ENCODE measurements at regions not wholly inside any gene's neighbourhood (a gene's known extent, or its start where the extent isn't known, plus 50 kb on each side); places are given as distances from the start of the nearest gene placed in this dataset.

DNA sequence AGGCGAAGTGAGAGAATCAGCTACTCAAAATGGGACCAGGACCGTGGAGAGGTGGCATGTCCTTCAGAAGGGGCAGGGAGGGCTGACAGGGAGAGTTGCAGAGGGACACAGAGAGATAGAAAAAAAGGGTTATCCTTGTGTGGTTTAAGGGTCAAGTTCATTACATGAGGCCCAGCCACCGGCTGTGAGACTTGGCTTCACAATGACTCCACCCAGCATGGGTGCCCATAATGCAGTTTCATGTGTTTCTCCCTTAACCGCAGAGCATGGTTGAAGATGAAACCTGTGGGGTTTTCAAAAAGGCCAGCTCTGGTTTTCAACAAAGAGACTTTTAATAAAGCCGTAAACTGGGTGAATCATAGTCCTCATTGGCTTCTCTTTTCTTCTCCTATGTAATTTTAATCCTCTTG lies 164.6 kb downstream of the KLF5 start:
- peak; percentile 74 for DNase-seq

DNA sequence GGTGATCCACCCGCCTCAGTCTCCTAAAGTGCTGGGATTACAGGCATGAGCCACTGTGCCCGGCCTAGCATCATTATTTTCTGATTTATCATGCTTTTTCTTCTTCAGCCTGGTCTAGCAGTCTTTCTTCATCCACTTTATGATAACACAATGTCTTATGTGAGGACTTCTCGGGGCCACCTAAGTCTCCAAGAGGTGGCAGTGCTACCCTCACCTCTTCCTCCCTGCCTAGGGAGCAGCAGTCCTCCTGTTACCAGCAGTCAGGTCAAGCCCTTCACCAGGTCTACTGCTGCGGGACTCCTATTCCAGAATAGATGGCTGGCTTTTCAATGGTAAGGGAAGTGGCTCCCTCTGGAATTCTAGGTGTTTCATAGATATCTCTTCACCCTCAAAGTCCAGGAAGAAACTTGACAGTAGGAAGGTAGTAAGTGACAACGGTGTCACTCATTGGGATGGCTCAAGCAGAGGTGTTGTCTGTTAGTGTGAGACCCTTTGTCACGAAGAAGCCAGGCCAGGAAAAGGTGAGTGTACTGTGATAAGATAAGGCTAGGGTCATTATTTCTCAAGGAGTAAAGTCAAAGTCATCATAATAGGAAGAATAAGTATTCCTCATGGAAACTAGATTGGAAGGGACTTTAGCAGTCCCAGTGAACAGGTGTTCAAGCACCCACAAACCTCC lies 164.0 kb downstream of the KLF5 start:
- DNase-seq = no peak

DNA sequence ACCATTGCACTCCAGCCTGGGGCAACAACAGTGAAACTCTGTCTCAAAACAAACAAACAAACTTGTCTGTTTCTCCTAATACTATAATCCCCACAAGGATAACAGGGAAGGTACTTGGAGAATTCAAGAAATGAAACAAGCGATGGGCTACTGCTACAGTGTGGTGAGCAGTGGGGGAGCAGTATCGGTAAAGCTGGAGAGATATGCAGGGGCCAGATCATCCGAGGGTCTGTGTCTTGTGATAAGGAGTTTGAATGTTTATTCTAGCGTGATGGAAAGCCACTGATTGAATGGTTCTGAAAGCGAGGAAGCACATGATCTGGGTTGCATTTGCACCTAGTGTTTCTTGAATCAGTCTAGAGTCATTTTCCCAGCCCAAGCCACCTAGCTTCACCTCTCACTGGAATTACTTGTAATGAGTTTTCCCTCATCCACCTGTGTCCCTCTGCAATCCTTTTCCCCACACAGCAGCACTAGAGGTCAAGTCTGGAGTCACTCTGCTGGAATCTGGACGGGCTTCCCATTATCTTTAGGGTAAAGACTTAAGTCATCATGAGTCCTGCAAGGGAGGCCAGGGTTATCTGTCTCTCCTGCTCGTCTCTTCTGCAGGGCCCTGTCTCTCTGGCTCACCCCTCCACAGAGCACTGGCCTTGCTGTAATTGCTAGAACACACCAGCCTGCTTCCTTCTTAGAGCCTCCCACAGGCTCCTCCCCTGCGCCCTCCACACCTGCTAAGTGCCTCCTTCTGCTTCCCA lies 162.3 kb downstream of the KLF5 start:
- no peak for DNase-seq

DNA sequence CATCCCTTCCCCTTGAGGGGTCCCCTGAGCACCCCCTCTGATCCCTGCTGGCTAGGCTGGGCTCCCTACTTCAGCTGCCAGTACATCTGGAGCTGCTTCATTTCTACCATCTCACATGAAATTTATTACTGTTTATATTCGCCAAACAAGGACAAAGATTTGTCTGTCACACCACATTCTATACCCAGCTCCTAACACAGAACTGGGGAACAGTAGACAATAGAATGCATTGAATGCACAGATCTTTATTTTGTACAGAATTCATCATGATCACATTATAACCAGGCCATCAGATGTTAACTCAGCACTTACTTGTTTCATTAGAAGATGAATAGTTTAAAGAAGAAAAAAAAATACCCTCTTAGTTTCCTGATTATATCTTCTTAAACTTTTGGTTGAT lies 159.4 kb downstream of the KLF5 start:
- no peak for DNase-seq

DNA sequence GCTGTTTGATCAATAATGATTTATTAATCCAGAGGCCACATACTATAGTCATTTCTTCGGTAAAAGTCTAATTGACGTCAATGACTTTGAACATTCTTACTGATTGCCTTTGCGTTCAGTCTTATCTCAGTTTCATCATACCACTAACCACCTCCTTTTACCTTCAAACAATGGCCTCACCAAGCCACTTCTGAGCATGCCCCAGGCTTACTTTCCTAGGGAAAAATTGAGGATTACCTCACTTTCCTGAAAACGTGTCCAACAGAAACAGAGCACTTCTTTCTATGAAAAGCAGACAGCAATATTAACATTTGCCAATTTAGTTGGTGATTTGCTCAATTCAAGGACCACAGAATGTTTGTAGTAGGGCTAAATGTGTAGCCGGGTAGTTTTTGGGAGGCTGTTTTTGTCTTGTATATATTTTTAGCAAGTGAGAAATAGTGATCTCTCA lies 157.6 kb downstream of the KLF5 start:
- no peak for DNase-seq

DNA sequence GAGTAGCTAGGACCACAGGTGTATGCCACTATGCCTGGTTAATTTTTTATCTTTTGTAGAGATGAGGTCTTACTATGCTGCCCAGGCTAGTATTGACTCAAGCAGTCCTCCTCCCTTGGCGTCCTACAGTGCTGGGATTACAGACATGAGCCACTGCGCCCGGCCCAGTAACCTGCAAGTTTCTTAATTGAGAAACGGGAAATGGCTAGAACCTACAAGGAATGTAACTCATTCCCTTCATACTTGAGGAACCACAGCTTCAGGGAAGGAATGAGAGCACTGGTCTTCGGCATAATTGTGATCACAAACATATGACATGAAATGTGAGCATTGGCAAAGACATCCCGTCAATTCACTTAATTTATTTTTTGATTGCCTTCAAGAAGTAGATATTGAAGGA lies 157.0 kb downstream of the KLF5 start:
- no peak for DNase-seq

DNA sequence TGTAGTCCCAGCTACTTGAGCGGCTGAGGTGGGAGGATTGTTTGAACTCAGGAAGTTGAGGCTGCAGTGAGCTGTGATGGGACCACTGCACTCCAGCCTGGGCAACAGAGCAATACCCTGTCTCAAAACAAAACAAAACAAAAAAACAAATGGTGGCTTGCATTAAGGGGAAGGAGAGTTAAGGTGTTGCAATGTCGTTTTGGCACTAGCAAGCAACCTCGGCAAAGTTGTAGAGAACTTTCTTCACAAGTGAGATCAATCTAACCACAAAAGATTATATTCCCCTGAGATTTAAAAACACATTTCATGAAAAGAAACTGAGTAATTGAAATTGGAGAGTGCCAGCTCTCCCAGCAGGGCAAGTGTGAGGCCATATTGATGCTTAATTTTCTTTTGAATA lies 153.7 kb downstream of the KLF5 start:
- no peak for DNase-seq

DNA sequence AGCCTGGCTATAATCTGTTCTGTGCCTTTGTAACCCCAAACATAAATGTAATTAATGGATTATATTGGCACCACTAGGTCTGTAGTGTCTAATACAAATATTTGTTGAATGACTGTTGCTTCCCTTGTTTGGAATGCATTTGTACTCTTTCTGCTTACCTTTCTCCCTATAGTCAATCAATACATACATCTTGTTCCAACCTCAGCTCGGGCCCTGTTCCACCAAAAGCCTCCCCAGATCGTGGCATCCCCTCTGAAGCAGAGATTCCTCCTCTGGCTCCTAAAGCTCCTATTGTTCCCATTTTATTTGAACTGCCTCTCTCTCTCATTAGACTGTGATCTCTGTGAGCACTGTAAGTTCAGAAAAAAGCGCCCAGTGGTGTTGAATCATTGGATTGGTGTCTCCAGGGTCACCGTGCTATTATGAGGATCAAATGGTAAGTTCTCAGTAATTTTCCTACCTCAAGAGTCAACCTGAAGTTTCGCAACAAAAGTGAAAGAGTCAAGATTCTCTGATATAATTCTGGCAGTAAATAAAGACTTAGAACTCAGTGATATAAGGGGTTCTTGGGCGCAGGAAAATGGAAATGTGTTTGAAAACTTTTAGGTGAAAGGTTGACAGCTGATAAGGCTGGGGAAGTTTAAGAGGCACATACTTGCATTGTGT lies 151.5 kb downstream of the KLF5 start:
- no peak for DNase-seq

DNA sequence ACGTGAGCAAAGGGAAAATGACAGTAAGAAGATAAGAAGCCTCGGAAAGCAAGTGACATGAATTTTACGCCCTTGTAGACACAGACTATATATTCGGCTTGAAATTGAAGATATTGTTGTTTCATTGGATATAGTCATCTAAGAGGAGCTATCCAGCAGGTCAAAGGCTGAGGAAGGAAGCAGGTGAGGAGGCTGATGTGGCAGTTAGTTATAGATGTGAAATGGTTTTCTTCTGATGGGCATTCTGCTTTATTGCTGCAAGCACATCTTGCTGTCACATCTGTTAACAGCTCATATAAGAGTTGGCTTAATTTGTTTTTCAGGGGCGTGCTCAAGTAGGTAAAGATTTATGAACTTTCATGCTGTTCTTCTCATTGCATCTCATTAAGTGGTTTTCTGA lies 146.1 kb downstream of the KLF5 start:
- DNase-seq = no peak

DNA sequence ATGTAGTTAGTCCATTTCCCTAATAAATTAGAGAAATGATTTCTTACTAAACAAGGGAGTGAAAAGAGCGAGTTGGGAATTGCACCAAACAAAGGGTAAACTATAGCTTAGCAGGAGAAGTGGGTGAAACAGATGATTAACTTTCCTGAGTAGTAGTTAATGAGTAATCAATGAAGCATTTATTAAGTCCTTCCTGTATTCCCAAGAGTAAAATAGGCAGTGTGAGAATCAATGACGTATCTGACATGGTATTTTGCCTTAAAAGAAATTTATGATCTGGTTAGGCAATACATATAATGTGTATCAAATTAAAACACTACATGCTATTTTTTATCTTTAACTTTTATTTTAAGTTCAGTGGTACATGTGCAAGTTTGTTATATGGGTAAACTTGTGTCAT lies 142.8 kb downstream of the KLF5 start:
- DNase-seq = no peak

DNA sequence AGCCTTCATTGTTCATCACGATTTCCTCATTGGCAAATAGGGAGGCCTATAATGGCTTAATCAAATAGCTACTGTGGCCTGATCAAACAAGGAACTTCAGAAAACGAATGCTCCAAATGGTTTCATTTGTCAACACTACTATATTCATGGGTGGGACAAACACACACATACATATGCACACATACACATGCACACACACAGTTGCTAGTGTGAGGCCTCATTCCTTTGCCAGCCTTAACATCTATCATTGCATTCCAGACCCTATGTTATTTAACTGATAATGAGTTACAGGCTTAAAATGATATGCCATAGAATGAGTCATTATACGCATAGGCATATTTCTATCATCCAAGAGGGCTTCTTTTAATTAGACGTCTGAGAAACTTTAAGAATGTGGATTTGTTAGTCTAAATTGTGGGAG lies 140.2 kb downstream of the KLF5 start:
- DNase-seq = no peak

DNA sequence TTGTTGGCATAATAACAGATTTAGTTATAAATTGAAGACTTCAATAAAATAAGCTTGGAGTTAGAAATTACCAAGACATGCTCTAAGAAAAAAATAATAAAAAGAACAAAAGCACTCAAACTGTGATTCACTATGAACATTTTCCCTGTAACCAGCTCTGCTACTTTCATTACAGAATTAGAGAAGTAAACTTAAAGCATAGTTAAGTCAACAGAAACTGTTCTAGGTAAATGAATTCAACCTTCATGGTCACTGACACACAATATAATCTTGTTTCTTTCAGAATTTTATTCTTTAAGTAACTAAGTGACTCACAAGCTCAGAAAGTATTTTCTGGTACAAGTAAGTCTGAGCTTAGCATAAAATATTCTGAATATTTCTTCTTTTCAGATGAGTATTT lies 136.3 kb downstream of the KLF5 start:
- DNase-seq = no peak

DNA sequence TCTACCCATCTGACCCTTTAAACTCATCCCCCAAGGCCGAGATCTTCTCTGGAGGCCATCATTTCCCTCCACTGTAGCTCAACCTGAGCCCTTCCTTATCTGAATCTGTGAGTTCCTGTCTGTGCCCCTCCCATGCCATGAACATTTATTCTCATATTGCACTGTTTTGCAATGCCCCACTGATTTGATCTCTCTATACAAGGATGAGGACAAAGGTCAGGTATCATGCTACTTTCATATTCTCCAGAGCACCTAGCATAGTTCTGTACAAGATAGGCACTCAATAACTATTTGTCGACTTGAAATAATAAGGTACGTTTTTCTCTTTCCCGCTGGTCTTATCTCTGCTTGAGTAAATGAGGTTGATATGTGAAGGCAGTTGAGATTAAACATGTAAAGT lies 135.5 kb downstream of the KLF5 start:
- no peak for DNase-seq

DNA sequence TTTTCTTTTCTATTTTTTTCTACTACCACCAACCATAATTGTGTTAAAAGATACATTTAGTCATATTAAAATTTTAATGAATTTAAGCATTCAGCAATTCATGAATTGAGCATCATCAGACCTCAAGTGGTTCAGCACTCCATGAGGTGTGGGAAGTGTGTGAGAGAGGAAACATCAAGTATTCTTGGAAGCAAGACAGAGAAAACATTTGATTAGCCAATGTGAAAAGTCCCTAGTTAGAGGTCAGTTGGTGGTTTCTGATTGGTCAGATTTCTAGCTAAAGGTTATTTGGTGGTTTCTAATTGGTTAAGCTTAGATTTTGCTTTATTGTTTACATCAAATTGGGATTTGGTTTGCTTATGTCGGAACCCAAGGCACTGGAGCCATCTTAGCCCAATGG lies 134.7 kb downstream of the KLF5 start:
- no peak for DNase-seq

DNA sequence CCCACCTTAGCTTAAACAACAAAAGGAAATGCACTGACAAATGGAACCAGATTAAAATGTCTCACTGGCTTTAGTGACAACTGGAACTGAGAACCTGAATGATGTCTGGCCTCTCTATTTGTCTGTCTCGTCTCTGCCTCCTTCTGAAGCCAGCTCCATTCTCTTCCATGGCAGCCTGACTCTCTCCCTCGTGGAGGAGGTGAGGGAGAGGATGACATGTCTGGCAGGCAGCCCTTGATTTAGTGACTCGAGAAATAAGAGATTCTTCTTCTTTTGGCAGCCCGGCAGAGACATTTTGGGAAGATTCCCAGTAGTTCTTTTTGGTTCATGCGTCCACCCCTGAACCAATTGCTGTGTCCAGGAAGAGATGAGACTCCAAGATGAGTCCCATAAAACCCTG lies 131.7 kb downstream of the KLF5 start:
- no peak for DNase-seq

DNA sequence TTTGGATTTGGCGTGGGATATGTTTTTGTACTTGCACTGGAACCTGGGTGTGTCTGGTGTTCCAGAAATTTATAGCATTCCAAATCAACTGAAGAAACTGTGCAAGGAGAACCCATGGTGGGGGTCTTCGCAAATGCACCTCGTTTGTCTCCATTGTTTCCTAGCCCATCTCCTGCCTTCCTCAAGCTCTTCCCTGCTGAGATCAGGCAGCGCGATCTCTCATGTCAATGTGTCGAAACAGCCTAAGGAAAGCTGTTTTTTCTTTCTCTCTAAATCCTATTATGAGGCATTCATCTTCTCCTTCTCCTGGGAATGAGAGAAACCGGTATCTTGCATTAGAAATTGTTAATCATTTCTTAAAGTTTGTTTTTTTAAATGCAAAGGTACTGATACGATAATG lies 131.0 kb downstream of the KLF5 start:
- DNase-seq = no peak

DNA sequence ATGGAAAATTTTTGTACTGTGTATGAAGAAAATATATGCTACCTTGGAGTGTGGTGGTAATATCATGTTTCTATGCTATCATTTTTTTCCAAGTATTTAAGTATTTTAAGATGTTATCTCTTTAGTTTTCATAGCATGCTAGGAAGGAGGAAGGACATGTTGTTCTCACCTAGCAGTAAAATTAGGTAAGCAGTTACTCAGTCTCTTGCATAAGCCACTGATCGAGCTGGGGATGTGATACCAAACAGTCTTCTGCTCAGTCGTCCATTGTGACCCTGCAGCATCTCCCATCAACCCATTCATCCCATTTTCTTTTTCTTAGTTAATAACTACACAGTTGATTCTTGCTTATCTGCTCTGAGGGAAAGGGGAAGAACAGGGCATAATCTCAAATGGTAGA lies 130.6 kb downstream of the KLF5 start:
- DNase-seq = no peak

DNA sequence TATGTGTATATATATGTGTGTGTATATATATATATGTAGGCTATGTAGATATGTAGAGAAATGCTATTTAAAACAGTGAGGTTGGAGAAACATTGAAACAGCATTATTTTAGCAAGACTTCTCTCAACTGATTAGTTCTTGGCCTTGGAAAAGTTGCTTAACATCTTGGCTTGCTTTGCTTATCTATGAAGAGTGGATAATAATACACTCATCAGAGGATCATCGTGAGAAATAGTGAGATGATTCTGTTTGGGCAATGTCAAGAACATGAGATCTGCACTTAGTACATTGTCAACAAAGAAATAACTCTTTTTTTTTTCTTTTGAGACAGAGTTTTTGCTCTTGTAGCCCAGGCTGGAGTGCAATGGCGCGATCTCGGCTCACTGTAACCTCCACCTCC lies 128.3 kb downstream of the KLF5 start:
- no peak for DNase-seq

DNA sequence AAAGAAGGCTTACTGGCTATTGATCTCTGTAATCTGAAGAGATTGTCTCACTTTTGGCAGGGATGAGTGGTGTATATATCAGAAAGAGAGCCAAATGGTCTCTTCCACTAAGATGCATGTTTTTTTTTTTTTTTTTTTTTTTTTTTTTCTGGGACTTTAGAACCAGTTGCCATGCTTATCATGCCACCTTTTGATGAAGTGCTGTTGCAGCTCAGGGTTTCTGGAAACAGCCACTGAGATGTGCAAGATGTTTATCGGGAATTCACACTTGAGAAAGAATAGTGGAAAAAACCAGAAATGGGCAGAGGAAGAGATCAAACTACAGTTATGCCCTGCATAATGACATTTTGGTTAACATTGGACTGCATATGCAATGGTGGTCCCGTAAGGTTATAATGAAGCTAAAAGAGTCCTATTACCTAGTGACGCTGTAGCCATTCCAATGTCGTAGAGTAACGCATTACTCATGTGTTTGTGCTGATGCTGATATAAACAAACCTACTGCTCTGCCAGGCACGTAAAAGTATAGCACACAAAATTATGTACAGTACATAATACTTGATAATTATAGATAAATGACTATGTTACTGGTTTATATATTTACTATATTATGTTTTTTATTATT lies 121.0 kb downstream of the KLF5 start:
- DNase-seq = no peak

DNA sequence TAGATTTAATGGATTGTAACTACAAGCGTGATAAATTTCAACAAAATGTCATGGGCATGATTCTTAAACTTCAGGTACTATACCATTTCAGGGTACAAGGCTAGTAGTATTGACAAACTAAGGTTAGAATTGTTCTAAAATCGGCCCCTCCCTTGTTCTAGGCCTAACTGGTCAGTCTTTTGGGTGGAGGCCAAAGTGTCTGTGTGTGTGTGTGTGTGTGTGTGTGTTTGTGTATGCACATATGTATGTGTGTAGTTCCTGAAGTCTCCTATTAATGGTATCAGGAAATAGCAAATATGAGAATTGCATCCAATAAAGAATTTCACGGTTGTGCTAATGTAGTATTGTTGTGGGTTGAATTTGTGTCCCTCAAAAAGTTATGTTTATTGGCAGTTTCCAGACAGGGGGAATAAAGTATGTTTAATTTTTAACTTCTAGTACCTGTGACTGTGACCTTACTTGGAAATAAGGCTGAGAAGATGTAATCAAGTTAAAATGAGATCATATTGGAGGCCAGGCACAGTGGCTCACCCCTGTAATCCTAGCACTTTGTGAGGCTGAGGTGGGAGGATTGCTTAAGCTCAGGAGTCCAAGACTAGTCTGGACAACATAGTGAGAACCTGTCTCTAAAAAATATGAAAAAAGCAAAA lies 119.2 kb downstream of the KLF5 start:
- no peak for DNase-seq

DNA sequence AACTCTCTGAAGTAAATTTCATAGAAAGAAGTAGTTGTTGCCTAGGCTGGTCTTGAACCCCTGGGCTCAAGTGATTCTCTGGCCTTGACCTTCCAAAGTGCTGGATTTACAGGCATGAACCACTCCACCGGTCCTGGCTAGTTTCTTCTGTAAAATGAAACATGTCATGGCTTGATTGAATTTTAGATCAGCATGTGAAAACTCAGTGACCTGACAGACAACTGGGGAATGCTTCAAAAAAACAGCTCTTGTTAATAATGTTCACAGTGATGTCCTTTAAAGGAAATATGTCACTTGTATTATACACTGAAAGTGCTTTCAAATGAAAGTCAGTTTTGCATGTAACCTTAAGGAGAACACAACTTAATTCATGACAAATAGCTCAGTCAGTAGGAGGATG lies 118.2 kb downstream of the KLF5 start:
- DNase-seq = no peak

DNA sequence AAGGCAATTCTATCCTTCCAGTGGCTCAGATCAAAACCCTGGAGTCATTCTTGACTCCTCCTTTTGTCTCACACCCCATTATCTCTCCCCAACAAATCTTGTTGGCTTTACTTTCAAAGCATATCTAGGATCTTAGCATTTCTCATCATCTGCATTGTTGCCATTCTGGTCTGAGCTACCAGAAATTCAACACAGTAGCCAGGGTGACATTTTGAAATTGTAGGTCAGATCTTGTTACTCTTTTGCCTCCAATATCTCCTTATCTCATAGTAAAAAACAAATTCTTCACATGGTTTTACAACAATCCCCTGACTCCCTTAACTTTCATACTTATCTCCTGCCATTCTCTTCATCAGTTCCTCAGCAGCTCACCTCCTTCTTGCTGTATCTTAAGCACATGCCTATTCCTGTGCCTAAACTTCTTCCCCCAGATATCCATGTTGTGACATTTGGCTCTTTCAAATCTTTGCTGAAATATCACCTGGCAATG lies 115.8 kb downstream of the KLF5 start:
- no peak for DNase-seq

DNA sequence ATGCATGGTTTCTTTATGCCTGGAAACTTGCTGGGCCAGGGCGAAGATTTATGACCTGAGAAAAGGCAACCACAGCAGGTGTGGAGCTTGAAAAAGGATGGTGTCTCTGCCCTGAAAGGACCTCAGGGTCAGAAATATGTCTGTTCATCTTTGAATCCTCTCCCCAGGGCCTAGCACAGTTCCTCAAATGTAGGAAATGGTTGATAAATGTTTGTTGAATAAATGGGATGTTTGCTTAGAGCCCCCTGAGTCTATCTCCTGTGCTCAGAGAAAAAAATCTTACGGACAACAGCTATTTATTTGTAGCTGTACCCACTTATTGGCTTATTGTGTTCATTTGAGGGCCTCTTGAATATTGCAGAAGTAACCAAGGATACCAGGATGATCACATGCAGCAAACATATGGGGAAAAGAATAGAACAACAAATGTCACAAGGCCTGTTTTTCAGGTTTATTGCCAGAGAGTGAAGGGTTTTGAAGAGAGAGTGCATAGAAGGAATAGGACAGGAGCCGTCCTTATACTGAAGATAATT lies 114.5 kb downstream of the KLF5 start:
- no peak for DNase-seq

Measured in activated CD4-positive, alpha-beta T cell treated with anti-CD3 and anti-CD28 coated beads, Interleukin-2, Interleukin-6, amounts not matched to agents 100 ng/mL and 50 ng/mL, durations not matched to agents 16 hours and 8 hours (primary cell).